H9 (cell line): ENCODE measurements at regions not wholly inside any gene's neighbourhood (a gene's known extent, or its start where the extent isn't known, plus 50 kb on each side); places are given as distances from the start of the nearest gene placed in this dataset.

Experiments used
- DNase-seq: peaks from one replicate; pipeline ENCODE4 v3.0.0-alpha.2; 2017
- H2AFZ ChIP-seq: one replicate; pipeline ENCODE4 v1.6.1; 2013; ENCODE audit warnings: mild to moderate bottlenecking, low read length, control low read depth, moderate library complexity
- H2AK5ac ChIP-seq: 2 replicates; pipeline ENCODE4 v1.6.1; 2013; ENCODE audit warnings: low read length, control low read depth, mixed read lengths; ENCODE audit not compliant: insufficient read length
- H2BK120ac ChIP-seq: one replicate; pipeline ENCODE4 v1.6.1; 2013; ENCODE audit warnings: low read depth, mild to moderate bottlenecking, low read length, control low read depth, inconsistent platforms; ENCODE audit not compliant: poor library complexity, severe bottlenecking
- H2BK12ac ChIP-seq: 2 replicates; pipeline ENCODE4 v1.6.1; 2013; ENCODE audit warnings: low read length, control low read depth, mixed read lengths, low read depth; ENCODE audit not compliant: insufficient read length
- H2BK15ac ChIP-seq: 2 replicates; pipeline ENCODE4 v1.6.1; 2013; ENCODE audit warnings: low read depth, low read length, control low read depth
- H2BK20ac ChIP-seq: one replicate; pipeline ENCODE4 v1.6.1; 2013; ENCODE audit warnings: low read depth, mild to moderate bottlenecking, low read length, control low read depth, inconsistent platforms; ENCODE audit not compliant: poor library complexity, severe bottlenecking
- H2BK5ac ChIP-seq: 2 replicates; pipeline ENCODE4 v1.6.1; 2013; ENCODE audit warnings: low read length, control low read depth, mixed read lengths; ENCODE audit not compliant: insufficient read length
- H3K14ac ChIP-seq: 2 replicates; pipeline ENCODE4 v1.6.1; 2013; ENCODE audit warnings: low read length, control low read depth; ENCODE audit not compliant: insufficient read depth
- H3K18ac ChIP-seq: 2 replicates; pipeline ENCODE4 v1.6.1; 2013; ENCODE audit warnings: low read depth, mild to moderate bottlenecking, mixed read lengths, low read length, control low read depth; ENCODE audit not compliant: insufficient read length
- H3K23ac ChIP-seq: 2 replicates; pipeline ENCODE4 v1.6.1; 2013; ENCODE audit warnings: low read length, control low read depth, mixed read lengths, low read depth; ENCODE audit not compliant: insufficient read length
- H3K23me2 ChIP-seq: 2 replicates; pipeline ENCODE4 v1.6.1; 2013; ENCODE audit warnings: low read depth, mild to moderate bottlenecking, mixed read lengths, low read length, control low read depth; ENCODE audit not compliant: insufficient read length, poor library complexity, severe bottlenecking
- H3K27ac ChIP-seq: 2 replicates; pipeline ENCODE4 v1.5.1; 2013; ENCODE audit warnings: low read length, control low read depth, mixed read lengths, low read depth; ENCODE audit not compliant: insufficient read length
- H3K27me3 ChIP-seq: 2 replicates; pipeline ENCODE4 v1.6.1; 2013; ENCODE audit warnings: low read length, control low read depth, inconsistent platforms; ENCODE audit not compliant: insufficient read depth
- H3K4ac ChIP-seq: 2 replicates; pipeline ENCODE4 v1.6.1; 2013; ENCODE audit warnings: low read depth, mild to moderate bottlenecking, control low read depth, inconsistent platforms, low read length, moderate library complexity
- H3K4me1 ChIP-seq: 2 replicates; pipeline ENCODE4 v1.6.1; 2013; ENCODE audit warnings: low read length, control low read depth, inconsistent platforms; ENCODE audit not compliant: insufficient read depth
- H3K4me2 ChIP-seq: 2 replicates; pipeline ENCODE4 v1.6.1; 2013; ENCODE audit warnings: low read length, control low read depth, mixed read lengths; ENCODE audit not compliant: insufficient read length, insufficient read depth
- H3K56ac ChIP-seq: 2 replicates; pipeline ENCODE4 v1.6.1; 2013; ENCODE audit warnings: low read depth, mild to moderate bottlenecking, mixed read lengths, low read length, control low read depth; ENCODE audit not compliant: insufficient read length
- H3K79me1 ChIP-seq: 2 replicates; pipeline ENCODE4 v1.6.1; 2013; ENCODE audit warnings: low read depth, mild to moderate bottlenecking, moderate library complexity, low read length, control low read depth, inconsistent platforms; ENCODE audit not compliant: insufficient read depth, poor library complexity, severe bottlenecking
- H3K79me2 ChIP-seq: 2 replicates; pipeline ENCODE4 v1.6.1; 2013; ENCODE audit warnings: low read length, control low read depth, inconsistent platforms; ENCODE audit not compliant: insufficient read depth
- H3K9ac ChIP-seq: 2 replicates; pipeline ENCODE4 v1.6.1; 2013; ENCODE audit warnings: low read length, control low read depth, mixed read lengths; ENCODE audit not compliant: insufficient read length; ENCODE audit errors: extremely low read depth
- H3K9me3 ChIP-seq: one replicate; pipeline ENCODE4 v1.6.1; 2013; ENCODE audit warnings: low read depth, low read length, inconsistent platforms; ENCODE audit not compliant: control insufficient read depth
- H3T11ph ChIP-seq: one replicate; pipeline ENCODE4 v1.6.1; 2013; ENCODE audit warnings: mild to moderate bottlenecking, low read length, control low read depth, inconsistent platforms
- H4K20me1 ChIP-seq: one replicate; pipeline ENCODE4 v1.6.1; 2013; ENCODE audit not compliant: control insufficient read depth, insufficient read length, insufficient read depth
- H4K5ac ChIP-seq: 2 replicates; pipeline ENCODE4 v1.6.1; 2013; ENCODE audit warnings: low read depth, mild to moderate bottlenecking, mixed read lengths, low read length, control low read depth; ENCODE audit not compliant: insufficient read length
- H4K8ac ChIP-seq: replicated peaks from 2 replicates; pipeline ENCODE4 v1.6.1; 2013; ENCODE audit warnings: low read length, control low read depth, mixed read lengths, low read depth; ENCODE audit not compliant: insufficient read length
- H4K91ac ChIP-seq: 2 replicates; pipeline ENCODE4 v1.6.1; 2013; ENCODE audit warnings: low read depth, mild to moderate bottlenecking, moderate library complexity, mixed read lengths, low read length, control low read depth; ENCODE audit not compliant: insufficient read length
- H3K27ac Mint-ChIP-seq, 3 experiments: 2 replicates in 2 of 3; 3 replicates in 1 of 3; pipeline ENCODE4 v1.8.0; 2020 to 2021; ENCODE audit warnings: mixed read lengths in 3 of 3, mild to moderate bottlenecking in 1 of 3, moderate library complexity in 1 of 3
- H3K27me3 Mint-ChIP-seq: 2 replicates; pipeline ENCODE4 v1.8.0; 2021; ENCODE audit warnings: low read depth, mild to moderate bottlenecking, moderate library complexity, mixed read lengths
- H3K36me3 Mint-ChIP-seq, 3 experiments: 2 replicates in 2 of 3; 3 replicates in 1 of 3; pipeline ENCODE4 v1.8.0; 2020 to 2021; ENCODE audit warnings: low read depth in 3 of 3, mixed read lengths in 3 of 3; ENCODE audit not compliant: insufficient read depth in 1 of 3
- H3K4me1 Mint-ChIP-seq, 2 experiments: 2 replicates each; pipeline ENCODE4 v1.8.0; 2020; ENCODE audit warnings: mixed read lengths in 2 of 2
- H3K4me3 Mint-ChIP-seq, 2 experiments: 2 replicates in 1 of 2; 3 replicates in 1 of 2; pipeline ENCODE4 v1.8.0; 2020 to 2021; ENCODE audit warnings: mild to moderate bottlenecking in 2 of 2, mixed read lengths in 2 of 2, moderate library complexity in 1 of 2
- H3K9me3 Mint-ChIP-seq, 2 experiments: 2 replicates in 1 of 2; 3 replicates in 1 of 2; pipeline ENCODE4 v1.8.0; 2020; ENCODE audit warnings: mild to moderate bottlenecking in 2 of 2, mixed read lengths in 2 of 2, moderate library complexity in 1 of 2
- CTCF ChIP-seq: fragments of 200-600 bp; sonication (generic); conservative IDR thresholded peaks from 3 replicates; pipeline ENCODE4 v1.8.0; 2021; ENCODE audit warnings: antibody characterized with exemption, mild to moderate bottlenecking
- WGBS: extraction: QIAGEN DNeasy Blood & Tissue Kit; methylation state at CpG from one replicate; pipeline ENCODE4 v1.1.7; 2013; ENCODE audit warnings: missing lambda C conversion rate, low lambda C conversion rate, mixed read lengths; ENCODE audit not compliant: insufficient read length; ENCODE audit errors: extremely low coverage; 5-methylcytosine and 5-hydroxymethylcytosine counted together

GRCh38 chr9:26655166-26655565, 237.4 kb downstream of the CAAP1 start:
- no peak overlapping the region for H3K23ac ChIP-seq

More at GRCh38 chr9:26655166-26655565, 237.4 kb downstream of the CAAP1 start:
- Histone ChIP-seq H2BK12ac (no peak overlapping the region), H3K14ac (no peak overlapping the region), H3K4me2 (no peak overlapping the region), H3T11ph (no peak overlapping the region), H3K27ac (no peak overlapping the region), H3K27me3 (no peaks in the 10 kb centered on the region), H2AK5ac (no peak overlapping the region), H3K18ac (no peak overlapping the region), H2BK15ac (no peak overlapping the region), H2BK5ac (no peak overlapping the region), H2BK120ac (no peak overlapping the region), H3K23me2 (no peaks in the 10 kb centered on the region), H3K9me3 (no peaks in the 10 kb centered on the region), H4K91ac (no peak overlapping the region), H4K20me1 (no peaks in the 10 kb centered on the region), H3K79me2 (no peaks in the 10 kb centered on the region), H4K5ac (no peak overlapping the region), H3K79me1 (no peaks in the 10 kb centered on the region), H3K4ac (no peak overlapping the region), H3K9ac (no peak overlapping the region), H2BK20ac (no peak overlapping the region), H4K8ac (no peak overlapping the region), H3K4me1 (no peaks in the 10 kb centered on the region), H3K56ac (no peak overlapping the region), H2AFZ (no peak overlapping the region)
- Mint-ChIP-seq H3K36me3 (no peaks in the 10 kb centered on the region), H3K4me3 (no peak overlapping the region), H3K9me3 (peaks cover 3 to 4% of the 10 kb centered on the region in 2 experiments; a peak in 2 of 5 replicates), H3K4me1 (peaks cover 7 to 13% of the 10 kb centered on the region in 2 experiments), H3K27me3 (no peaks in the 10 kb centered on the region; the same call in 1 of the 2 replicates), H3K27ac (no peak overlapping the region)
- no CpG with 5 or more reads among the region's 6 CpGs for WGBS
- no peak for TF ChIP-seq CTCF
- no peak for DNase-seq
